Sigmoid colon (tissue), 4 donors: ENCODE measurements at regions not wholly inside any gene's neighbourhood (a gene's known extent, or its start where the extent isn't known, plus 50 kb on each side); places are given as distances from the start of the nearest gene placed in this dataset.

ENCODE experiments used
- CTCF ChIP-seq, 4 experiments: fragments of 450-650 bp in 3 of 4; fragments of 200-600 bp in 1 of 4; IDR thresholded peaks; one replicate each; pipeline ENCODE4 v1.5.1; 2016 to 2019; ENCODE audit warnings: antibody characterized with exemption in 4 of 4, mild to moderate bottlenecking in 3 of 4, moderate library complexity in 2 of 4
- EP300 ChIP-seq, 4 donors: sonication (generic); formaldehyde crosslinking; IDR thresholded peaks; one replicate each; pipeline ENCODE4 v1.6.1; 2017; ENCODE audit warnings: antibody characterized with exemption in 4 of 4
- POLR2A ChIP-seq, 2 donors: fragments of 450-650 bp; IDR thresholded peaks; one replicate each; pipeline ENCODE4 v1.6.1; 2016; ENCODE audit warnings: antibody characterized with exemption in 2 of 2, mild to moderate bottlenecking in 2 of 2, moderate library complexity in 2 of 2
- POLR2AphosphoS5 ChIP-seq, 4 donors: sonication (generic); formaldehyde crosslinking; IDR thresholded peaks; one replicate each; pipeline ENCODE4 v1.6.1; 2017; ENCODE audit warnings: antibody characterized with exemption in 4 of 4

- no peak for TF ChIP-seq CTCF (IDR thresholded peaks at IDR 0.05)
- no peak for TF ChIP-seq POLR2AphosphoS5 (IDR thresholded peaks at IDR 0.05)
- TF ChIP-seq POLR2A (IDR thresholded peaks at IDR 0.05): no peak
- no peak for TF ChIP-seq EP300 (IDR thresholded peaks at IDR 0.05)
Observed at GRCh38 chr2:208970070-208970469, 453.8 kb upstream of the MAP2 start.
